ENCODE measurements at regions not wholly inside any gene's neighbourhood (a gene's known extent, or its start where the extent isn't known, plus 50 kb on each side); places are given as distances from the start of the nearest gene placed in this dataset.
"Not testable (repeated sequence)": the region's sequence is repeated elsewhere in the genome, so short reads cannot be mapped to it uniquely, and the experiment has no call there.

DNA sequence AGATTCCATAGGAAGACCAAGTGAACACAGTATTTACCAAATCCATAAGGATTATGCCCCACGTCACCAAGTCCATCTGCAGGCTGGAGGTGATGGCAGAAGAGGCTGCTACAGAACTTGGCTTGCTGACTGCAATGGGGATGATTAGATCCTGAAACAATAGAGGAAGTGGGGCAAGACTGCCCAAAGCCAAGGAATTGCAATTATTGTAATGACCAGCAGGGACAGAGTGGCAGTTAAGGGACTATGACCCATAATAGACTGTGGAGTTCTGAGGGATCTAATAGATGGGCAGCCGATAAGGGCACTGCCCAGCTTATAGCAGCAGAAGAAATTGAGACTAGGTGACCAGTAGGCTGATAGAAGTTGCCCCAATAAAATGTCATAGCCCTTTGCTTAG lies 108.4 kb downstream of the MINAR1 start:
- no peak for DNase-seq

DNA sequence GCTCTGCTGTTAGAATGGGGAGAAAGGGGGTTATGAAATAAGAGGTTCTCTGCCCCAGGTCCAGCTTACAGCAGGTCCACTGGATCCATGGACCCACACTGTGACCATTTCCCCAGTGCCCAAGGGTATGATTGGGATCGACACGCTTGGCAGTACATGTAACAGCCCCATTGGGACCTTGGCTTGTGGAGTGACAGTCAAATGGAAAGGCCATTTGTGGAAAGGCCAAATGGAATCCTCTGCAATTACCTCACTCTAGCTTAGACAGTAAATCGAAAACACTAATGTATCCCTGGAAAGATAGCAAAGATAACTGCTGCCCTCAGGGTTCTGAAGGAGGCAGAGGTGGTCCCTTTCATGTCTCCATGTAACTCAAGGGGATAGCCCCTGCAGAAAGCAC lies 109.1 kb downstream of the MINAR1 start:
- DNase-seq: no peak

DNA sequence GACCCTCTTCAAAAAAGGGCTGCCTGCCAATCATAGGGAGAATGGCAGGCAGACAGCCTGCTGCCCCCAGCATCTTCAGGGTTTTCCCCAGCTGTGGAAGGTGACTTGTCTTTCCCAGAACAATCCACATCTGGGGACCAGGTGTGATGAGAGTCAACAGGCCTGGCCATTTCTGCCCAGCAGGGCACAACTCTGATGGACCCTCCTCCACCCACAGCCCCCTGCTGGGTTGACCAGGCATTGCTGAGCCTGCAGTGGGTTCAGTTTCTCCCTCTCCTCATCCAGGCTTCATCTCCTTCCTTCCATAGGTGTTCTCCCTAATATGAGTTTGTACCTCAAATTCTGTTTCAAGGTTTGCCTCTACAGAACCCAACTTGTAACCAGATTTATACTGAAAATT lies 111.0 kb downstream of the MINAR1 start:
- no peak for DNase-seq

DNA sequence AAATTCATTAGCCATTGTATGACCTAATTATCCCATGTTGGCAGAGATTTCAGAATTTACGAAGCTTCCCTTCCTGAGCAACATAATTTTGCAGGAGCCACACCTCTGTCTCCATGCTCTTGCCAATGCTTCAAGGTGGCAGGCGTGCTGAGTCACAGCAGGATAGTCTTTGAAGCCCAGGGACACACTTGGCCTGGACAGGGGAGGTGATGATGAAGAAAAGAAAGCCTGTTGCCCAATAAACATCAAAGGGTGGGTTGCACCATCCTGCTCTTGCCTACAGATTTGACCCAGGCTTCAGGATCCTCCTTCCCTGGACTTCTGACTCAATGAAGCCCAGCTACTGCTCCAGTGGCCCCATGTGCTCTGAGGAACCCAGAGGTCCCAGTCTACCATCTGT lies 117.1 kb downstream of the MINAR1 start:
- no peak for DNase-seq

DNA sequence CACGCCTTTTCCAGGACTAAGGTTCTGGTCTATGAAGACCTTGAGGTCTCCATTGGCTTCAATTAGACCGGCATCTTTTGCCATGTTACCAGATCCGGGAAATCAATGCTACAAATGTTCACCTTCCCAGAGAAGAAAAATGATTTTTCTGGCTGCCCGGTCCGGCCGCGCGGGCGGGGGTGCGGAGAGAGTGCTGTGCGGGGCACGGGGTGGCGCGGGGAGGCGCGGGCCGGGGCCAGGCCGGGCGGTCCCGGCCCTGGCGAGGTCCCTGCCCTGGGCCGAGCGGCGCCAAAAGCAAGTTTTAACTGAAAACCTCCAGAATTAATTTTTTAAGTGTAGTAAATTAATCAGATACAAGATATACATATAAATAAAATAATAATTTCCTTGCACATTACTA lies 128.2 kb downstream of the MINAR1 start:
- no peak for DNase-seq

DNA sequence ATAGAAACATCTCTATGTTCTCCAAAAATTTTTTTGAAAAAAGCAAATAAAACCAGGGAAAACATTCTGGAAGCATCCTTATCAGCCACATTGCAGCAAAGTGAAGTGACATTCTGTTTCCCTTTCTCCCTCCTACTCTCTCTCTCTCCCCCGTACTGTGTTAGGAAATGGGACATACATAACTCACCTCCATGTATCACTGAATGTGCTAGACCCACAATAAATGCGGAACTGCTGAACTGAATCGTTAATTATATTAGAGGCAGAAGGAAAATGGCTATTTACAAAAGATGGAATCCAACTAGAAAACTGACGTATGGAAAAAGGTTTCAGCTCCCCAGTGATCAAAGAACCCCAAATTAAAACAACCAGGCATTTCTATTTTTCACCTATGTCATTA lies 129.8 kb downstream of the MINAR1 start:
- no peak for DNase-seq

DNA sequence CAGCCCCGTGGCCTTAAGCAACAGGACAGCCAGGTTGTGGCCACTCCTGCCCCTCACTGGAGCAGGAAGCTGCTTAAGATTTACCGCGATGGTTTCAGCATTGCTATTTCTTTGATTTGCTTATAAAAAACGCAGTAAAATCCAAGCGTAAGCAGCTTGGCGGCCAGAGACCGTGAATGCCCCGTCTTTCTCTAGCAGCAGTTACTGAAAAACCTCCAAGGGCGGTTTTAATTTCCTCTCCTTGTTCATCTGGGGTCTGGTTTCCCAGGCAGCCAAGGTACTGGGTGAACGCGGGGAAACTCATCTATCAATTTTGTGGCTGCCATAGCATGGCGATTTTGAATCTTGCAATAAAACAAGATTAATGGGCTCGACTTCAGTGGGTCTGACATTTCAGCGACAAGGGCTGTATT lies 130.3 kb downstream of the MINAR1 start:
- no peak for DNase-seq

DNA sequence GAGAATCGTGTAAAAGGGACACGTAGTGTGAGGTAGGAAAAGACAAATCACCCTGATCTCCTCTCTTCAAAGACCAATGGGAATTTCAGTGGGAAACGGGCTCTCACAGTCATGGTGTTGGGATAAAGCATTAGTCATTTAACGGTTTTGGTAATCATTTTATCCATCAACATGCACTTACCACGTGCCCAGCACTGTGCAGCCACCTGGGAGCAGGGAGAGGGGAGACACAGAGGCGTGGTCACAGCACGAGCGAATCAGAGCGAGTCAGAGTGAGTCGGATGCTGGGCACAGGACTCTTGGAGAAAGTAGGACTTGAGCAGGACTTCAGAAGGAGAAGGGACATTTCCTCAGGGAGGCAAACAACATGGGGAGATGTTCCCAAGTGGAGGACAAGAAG lies 130.8 kb downstream of the MINAR1 start:
- no peak for DNase-seq

DNA sequence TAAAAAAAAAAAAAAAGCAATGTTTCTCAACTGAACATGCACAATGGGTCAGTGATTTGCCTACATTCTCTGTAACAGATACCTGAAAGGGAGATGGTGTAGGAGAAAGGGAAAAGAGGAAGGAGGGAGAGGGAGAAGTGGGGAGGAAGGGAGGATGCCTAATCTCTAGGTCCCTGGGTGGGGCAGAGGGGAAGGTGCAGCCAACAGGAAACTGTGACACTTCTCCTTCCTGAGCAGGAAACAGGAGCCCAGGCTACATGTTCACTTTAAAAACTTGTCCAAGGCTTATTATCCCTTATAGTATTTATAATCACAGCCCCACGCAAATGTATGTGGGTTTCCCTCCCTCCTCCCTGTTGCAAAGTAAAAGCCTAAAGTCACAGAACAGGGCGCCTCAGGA lies 137.9 kb downstream of the MINAR1 start:
- DNase-seq: no peak

DNA sequence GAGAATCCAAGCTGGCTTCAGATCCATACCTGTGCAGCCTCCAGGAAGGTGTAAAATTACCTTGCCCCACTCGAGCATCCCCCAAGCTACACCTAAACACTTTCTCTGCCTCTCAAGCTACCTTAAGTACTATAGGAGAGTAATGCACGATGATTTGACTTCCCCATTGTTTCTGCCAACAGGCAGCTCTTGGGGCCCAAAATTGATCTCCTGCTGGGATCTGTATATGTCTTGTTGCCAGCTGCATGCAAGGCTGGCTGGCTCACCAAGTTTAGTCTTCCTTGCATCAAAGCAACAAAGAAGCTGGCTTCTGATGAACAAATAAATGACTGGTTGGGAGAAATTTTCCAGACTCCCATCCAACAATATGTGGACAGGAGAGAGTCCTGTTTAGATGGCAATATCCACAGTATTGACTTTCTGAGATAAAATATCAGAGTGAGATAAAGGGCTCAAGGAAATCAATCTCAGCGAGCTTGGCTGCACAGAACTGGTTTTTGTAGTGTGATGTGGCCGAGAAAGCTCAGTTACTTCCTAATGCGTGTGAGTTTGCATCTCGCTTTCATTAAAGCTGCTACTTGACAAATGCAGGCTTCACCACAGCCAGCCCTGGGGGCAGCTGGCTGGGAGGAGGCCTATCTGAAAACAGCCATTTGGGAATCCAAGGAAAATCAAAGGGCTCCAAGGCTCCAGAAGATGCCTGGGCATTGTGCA lies 140.7 kb downstream of the MINAR1 start:
- DNase-seq: no peak

DNA sequence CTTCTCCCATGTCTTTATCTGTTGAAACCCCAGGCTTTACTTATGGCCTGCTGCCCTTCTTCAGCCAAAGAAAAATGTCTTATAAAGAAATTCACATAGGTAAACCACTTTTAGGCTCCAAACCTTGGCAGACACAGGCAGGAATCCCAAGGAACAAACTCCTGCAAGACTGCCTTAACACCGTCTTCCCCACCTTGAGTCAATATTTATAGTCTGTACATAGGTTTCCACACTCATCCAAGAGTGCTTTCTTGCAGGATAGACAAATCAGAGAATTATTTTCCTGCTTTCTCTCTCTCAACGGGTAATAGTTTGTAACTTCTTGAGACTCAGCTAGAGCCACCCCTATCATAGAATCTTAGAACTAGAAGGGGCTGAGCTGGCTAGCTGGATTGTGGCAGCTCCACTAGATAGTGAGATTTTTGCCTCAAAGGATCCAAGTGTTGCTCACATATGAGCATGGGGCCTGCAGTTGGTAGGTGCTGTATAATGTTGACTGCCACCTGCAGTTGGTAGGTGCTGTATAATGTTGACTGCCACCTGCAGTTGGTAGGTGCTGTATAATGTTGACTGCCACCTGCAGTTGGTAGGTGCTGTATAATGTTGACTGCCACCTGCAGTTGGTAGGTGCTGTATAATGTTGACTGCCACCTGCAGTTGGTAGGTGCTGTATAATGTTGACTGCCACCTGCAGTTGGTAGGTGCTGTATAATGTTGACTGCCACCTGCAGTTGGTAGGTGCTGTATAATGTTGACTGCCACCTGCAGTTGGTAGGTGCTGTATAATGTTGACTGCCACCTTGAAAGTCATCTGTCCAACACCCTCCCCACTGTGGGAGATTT lies 142.5 kb downstream of the MINAR1 start:
- not testable (repeated sequence) for DNase-seq

DNA sequence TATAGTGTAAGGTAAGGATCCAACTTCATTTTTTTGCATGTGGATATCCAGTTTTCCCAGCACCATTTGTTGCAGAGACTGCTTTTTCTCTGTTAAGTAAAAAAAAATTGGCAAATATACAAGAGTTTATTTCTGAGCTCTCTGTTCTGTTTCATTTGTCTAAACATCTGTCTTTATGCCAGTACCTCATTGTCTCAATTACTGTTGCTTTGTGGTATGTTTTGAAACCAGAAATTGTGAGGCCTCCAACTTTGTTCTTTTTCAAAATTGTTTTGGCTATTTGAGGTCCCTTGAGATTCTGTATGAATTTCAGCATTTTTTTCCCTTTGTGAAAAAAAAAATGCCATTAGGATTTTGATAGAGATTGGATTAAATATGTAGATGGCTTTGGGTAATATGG lies 150.5 kb downstream of the MINAR1 start:
- DNase-seq: no peak

DNA sequence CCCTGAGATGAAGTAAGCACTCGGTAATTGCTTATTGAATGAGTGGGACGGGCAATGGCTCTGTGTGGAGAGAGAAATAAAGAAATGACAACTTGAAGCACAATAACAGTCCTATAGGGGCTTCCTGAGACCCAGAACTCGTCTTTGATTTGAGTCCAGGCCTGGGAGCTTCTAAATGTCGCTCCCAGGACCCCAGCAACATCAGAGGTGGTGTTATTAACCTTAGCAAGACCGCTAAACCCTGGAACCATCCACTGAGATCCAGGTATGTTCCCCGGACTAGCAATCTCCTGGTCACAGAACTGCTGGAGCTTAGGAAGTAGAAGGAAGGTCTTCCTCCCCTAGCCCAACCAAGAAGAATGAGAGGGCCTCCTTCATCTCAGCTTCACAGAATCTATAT lies 160.0 kb downstream of the MINAR1 start:
- DNase-seq: no peak

DNA sequence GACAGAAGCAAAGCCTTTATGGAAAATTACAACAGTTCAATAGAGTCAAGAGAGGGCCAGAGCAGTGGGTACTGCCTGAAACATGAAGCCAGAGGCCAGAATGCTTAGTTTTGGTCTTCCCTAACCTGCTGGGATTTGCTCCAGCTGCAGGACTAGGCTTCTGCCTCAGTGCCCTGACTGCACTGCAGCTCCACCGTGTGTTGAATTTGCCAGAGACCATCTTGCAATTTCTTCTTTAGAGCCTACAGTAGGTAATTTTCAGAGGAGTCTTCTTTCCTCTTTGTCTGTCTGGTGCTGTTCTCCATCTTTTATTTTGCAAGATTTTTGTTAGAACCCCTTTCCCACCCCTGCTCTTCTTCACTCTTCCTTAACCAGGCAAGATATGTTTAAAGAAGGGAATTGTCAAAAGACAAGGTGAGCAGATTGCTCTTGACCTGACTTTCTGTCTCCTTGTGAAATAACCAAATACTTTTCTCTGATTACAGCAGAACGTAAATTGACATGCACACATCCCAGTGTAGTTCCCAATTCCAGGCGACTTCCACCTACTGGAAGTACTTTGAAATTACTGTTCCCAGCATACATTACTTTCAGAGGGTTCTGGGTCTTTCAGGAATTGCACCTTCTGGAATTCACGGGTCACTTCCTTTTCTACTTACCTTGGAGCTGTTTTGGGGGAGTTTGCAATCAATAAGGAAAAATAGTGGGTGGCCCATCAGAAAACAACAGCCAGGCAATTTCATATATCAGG lies 161.2 kb downstream of the MINAR1 start:
- DNase-seq: no peak

DNA sequence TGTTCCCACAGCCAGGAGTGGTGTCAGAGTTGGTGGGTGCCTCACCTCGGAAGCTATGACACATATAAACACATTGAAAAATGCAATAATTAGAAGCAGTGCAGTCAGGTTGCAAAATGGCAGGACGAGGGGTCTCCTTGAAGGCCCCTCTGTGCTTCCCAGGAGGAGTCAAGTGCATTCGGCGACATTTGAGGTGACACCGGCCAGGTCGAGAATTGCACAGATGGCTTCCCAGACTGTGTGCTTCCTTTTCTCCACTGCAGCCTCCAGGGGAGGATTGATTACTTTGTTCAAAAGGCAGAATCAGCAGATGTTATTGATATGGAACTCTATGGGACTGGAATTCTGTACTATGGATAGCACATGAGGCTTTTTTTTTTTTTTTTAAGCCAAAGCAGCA lies 163.2 kb downstream of the MINAR1 start:
- DNase-seq: no peak

DNA sequence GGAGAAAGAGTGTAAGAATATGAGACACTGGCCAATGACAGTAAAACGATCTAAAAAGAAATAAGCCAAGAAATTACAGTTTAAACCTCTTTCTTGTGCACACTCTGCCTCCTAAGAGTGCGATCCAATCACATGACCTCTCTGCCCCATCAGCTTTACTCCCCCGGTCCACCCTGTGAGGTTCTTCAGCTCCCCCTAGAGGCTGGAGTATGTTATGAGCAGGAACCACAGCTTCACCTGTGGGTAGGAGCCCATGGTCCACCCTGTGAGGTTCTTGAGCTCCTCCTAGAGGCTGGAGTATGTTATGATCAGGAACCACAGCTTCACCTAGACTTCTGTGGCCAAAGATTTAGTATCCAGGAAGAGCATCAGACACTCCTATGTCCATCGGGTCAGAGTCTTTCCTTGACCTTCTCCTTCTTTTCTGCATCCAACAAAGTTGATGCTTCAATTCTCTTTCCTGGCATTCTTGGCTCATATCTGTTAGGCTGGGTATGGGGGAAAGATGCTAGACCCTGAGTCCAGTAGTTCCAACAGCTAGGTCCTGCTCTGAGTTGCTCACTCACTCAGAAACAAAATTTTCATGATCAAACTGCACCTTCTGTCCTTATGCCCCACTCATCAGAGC lies 164.0 kb downstream of the MINAR1 start:
- peak; percentile 60 for DNase-seq

DNA sequence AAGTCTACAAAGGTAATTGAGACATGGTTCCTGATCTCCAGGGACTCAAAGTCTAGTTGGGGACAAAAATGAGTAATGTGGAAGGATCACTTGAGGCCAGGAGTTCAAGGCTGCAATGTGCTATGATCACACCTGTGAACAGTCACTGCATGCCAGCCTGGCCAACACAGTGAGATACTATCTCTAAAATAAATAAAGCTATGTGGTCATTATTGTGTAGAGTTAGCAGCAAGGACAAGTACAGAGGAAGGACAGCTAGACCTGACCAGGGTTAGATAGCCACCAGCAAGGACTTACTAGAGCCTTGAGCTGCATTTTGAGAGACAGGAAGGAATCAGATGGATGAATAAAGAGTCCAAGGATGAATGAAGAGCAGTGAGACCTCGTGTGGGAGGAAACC lies 166.5 kb downstream of the MINAR1 start:
- no peak for DNase-seq

DNA sequence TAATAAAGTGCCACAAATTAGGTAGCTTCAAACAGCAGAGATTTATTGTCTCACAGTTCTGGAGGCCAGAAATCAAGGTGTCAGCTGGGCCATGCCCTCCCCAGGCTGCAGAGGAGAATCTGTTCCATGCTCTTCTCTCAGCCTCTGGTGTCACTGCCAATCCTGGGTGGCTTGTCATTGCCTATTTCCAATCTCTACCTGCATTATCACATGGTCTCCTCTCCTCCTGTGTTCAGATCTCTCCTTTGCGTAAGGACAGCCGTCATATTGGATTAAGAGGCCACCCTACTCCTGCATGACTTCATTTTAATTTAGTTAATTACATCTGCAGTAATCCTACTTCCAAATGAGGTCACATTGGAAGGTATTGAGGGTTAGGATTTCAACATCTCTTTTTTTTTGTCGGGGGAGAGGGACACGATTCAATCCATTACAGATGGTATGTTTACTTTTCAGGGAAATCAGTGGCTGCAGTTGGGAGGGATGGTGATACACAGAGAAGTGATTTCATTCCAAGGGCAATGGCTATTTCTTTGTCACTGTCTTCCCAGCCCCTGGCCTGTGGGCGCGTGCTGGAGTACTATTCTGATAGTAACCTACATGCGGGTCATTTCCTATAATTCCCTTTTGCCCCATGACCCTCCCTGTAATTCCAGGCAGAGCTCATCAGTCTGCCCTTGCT lies 169.4 kb downstream of the MINAR1 start:
- DNase-seq: no peak

DNA sequence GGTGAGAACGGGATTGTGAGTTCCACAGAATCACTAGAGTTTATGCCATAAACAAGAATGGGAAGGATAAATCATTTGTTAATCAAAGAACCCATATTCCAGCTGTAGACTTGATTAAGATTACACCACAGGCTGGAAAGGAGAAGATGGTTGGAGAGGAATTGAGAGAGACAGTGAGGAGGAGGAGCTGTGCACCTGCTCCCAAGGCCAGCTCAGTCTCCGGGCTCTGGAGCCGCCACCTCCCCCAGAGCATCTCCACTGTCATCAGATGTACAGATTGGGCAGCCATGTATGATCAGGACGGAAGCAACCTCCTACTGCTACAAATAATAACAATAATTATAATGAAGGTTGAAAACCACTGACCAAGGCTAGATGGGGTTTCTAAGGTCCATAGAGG lies 170.0 kb downstream of the MINAR1 start:
- no peak for DNase-seq

DNA sequence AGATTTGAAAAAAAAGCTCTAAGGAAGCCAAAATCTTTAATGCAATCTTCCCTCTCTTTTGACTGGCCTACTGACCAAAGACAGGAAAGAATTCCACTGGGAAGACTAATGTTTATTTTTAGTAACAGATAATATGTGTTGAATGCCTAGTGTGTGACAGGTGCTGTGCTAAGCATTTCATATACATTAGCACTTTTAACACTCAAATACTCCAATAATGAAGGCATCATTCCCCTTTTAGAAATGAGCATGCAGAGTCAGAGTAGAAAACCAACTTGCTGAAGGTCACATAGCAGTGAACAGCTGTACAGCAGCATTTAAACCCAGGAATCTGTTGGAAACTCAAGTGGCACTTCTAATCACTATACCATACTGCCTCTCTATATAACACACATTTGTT lies 170.6 kb downstream of the MINAR1 start:
- DNase-seq: no peak

DNA sequence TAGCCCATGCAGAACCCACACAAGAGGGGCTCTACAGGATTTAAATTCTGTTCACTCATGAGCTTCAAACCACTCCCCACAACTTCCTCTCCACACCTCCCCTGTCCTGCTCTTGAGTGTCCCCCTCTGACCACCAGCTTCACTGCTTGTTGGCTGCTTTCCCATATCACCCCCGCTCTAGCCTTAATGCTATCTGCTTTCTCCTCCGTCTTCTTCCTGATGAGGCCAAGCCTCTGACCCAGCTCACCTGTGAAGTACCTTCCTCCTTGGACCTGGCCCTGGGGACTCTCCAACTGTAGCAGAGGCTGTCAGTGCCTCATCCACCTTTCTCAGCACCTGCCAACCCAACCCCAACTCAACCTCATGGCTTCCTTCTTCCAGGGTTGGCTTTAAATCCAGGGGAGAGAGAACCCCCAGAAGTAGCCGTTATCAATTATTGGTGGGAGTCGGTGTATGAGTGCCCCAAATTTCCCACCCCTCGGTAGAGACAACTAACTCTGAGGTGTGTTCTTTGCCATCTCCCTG lies 174.8 kb downstream of the MINAR1 start:
- DNase-seq: no peak

DNA sequence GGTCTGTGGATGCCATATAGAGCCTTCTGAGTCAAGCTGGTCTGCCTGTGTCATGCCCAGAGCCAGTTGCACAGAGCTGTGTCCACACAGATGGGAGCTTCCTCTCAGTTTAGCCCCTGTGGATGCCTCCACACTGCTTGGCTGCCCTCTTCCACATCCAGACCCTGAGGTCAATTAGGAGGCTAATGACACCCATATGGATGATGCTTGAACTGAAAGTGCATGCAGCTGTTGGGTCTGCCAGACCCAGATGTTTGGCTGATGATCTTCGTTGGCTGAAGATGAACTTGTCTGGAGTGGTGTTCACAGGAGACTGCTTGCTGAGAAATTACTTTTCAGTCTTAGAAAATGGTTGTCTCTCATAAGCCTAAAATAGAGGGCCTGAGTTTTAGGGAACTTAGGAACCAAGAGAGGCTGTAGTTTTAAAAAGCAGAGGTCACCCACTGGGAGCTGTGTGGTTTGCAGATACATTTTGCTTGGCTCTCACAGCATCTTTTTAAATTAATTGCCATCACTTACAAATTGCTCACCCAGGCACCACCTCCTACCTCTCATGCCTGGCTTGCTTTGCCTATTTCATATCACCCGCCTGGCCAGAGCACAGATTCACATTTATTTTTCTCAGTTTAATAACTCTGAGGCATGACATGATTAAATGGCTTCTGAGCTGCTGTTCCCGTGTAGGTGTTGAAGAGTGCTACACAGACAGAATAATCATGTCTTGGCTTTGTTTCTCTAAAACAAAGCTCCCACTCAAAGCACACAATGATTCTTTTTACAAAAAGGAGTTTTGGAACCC lies 176.1 kb downstream of the MINAR1 start:
- DNase-seq: no peak
